CMK (cell line): ENCODE measurements at regions not wholly inside any gene's neighbourhood (a gene's known extent, or its start where the extent isn't known, plus 50 kb on each side); places are given as distances from the start of the nearest gene placed in this dataset.
"Not testable (repeated sequence)": the region's sequence is repeated elsewhere in the genome, so short reads cannot be mapped to it uniquely, and the experiment has no call there.

Experiments used
- DNase-seq: peaks from one replicate; pipeline ENCODE4 v3.0.0-alpha.2; 2010; ENCODE audit warnings: low read depth

GRCh38 chr16:75924397-75924796, 198.1 kb upstream of the CPHXL start:
- no peak for DNase-seq

GRCh38 chr16:75927810-75928209, 201.5 kb upstream of the CPHXL start:
- no peak for DNase-seq

- DNase-seq, result no peak
Observed at GRCh38 chr16:75928295-75928694, 202.0 kb upstream of the CPHXL start.

GRCh38 chr16:75929046-75929445, 202.8 kb upstream of the CPHXL start:
- no peak for DNase-seq

- no peak for DNase-seq
Observed at GRCh38 chr16:75931043-75931442, 204.8 kb upstream of the CPHXL start.

GRCh38 chr16:75931970-75932369, 205.7 kb upstream of the CPHXL start:
- DNase-seq, result no peak

GRCh38 chr16:75938818-75939217, 212.5 kb upstream of the CPHXL start:
- DNase-seq, result no peak

- no peak for DNase-seq
Observed at GRCh38 chr16:75942351-75942750, 216.1 kb upstream of the CPHXL start.

GRCh38 chr16:75942936-75943335, 216.6 kb upstream of the CPHXL start:
- no peak for DNase-seq

- DNase-seq, result no peak
Observed at GRCh38 chr16:75943705-75944514, 217.6 kb upstream of the CPHXL start.

- no peak for DNase-seq
Observed at GRCh38 chr16:75945916-75946457, 219.7 kb upstream of the CPHXL start.

GRCh38 chr16:75947626-75948239, 221.4 kb upstream of the CPHXL start:
- DNase-seq, result no peak

GRCh38 chr16:75948441-75948840, 222.2 kb upstream of the CPHXL start:
- no peak for DNase-seq

GRCh38 chr16:75948886-75949285, 222.6 kb upstream of the CPHXL start:
- DNase-seq, result no peak

- DNase-seq, result no peak
Observed at GRCh38 chr16:75952124-75952523, 225.8 kb upstream of the CPHXL start.

- DNase-seq, result no peak
Observed at GRCh38 chr16:75957870-75958269, 231.6 kb upstream of the CPHXL start.

GRCh38 chr16:75965504-75966374, 239.4 kb upstream of the CPHXL start:
- no peak for DNase-seq

- DNase-seq, result not testable (repeated sequence)
Observed at GRCh38 chr16:75969120-75969519, 242.8 kb upstream of the CPHXL start.

GRCh38 chr16:75971334-75971733, 245.0 kb upstream of the CPHXL start:
- no peak for DNase-seq

- DNase-seq, result no peak
Observed at GRCh38 chr16:75983296-75983695, 257.0 kb upstream of the CPHXL start.

- no peak for DNase-seq
Observed at GRCh38 chr16:75983741-75984381, 257.6 kb upstream of the CPHXL start.

- no peak for DNase-seq
Observed at GRCh38 chr16:75987323-75987722, 261.0 kb upstream of the CPHXL start.
